HCT116 (cell line): ENCODE measurements at regions not wholly inside any gene's neighbourhood (a gene's known extent, or its start where the extent isn't known, plus 50 kb on each side); places are given as distances from the start of the nearest gene placed in this dataset.

ENCODE experiments used
- ATF3 ChIP-seq: IDR thresholded peaks from 2 replicates; pipeline ENCODE4 v1.6.1; 2012
- CTCF ChIP-seq, 3 experiments: fragments of 200-600 bp in 1 of 3; sonication (generic) in 1 of 3; IDR thresholded peaks in 2 of 3; conservative IDR thresholded peaks in 1 of 3; 2 replicates each; pipeline ENCODE4 v1.5.1; 2012 to 2017; ENCODE audit warnings: low read depth in 2 of 3, low read length in 2 of 3, antibody characterized with exemption in 1 of 3, borderline replicate concordance in 1 of 3, control low read depth in 1 of 3, mild to moderate bottlenecking in 1 of 3, mixed read lengths in 1 of 3, mixed run types in 1 of 3, moderate library complexity in 1 of 3; ENCODE audit not compliant: insufficient read depth in 1 of 3
- EZH2 ChIP-seq: fragments of 200-600 bp; sonication (generic); IDR thresholded peaks from 2 replicates; pipeline ENCODE4 v1.6.1; 2017; ENCODE audit warnings: antibody characterized with exemption, mixed run types
- EZH2phosphoT487 ChIP-seq: fragments of 200-600 bp; IDR thresholded peaks from 2 replicates; pipeline ENCODE4 v1.6.1; 2018; ENCODE audit warnings: antibody characterized with exemption, borderline replicate concordance
- FOSL1 ChIP-seq: IDR thresholded peaks from 2 replicates; pipeline ENCODE4 v1.6.1; 2012; ENCODE audit warnings: low read depth
- JUND ChIP-seq: IDR thresholded peaks from 2 replicates; pipeline ENCODE4 v1.6.1; 2012
- POLR2A ChIP-seq: IDR thresholded peaks from 2 replicates; pipeline ENCODE4 v1.7.0; 2011; ENCODE audit warnings: borderline replicate concordance; ENCODE audit not compliant: insufficient read depth, insufficient read length; ENCODE audit errors: extremely low read depth
- ZFX ChIP-seq: fragments of 450-650 bp; IDR thresholded peaks from 2 replicates; pipeline ENCODE4 v1.6.1; 2017

GRCh38 chr12:45654002-45654665 is 75.4 kb upstream of the ARID2 start:
- no peak for TF ChIP-seq EZH2phosphoT487
- no peak for TF ChIP-seq JUND
- no peak for TF ChIP-seq EZH2
- TF ChIP-seq ZFX, result no peak
- no peak for TF ChIP-seq CTCF (IDR thresholded peaks at IDR 0.05 in 2 of 3, conservative IDR thresholded peaks at IDR 0.05 in 1 of 3; ENCODE audit: borderline replicate concordance in 1 of 3, insufficient read depth in 1 of 3, low read depth in 2 of 3, low read length in 2 of 3)
- no peak for TF ChIP-seq POLR2A
- TF ChIP-seq FOSL1, result no peak
- no peak for TF ChIP-seq ATF3
